GM18508 (cell line): ENCODE measurements at regions not wholly inside any gene's neighbourhood (a gene's known extent, or its start where the extent isn't known, plus 50 kb on each side); places are given as distances from the start of the nearest gene placed in this dataset.

Experiments used
- ATAC-seq: cut with Tn5 transposase; IDR thresholded peaks from one replicate; pipeline ENCODE4 v1.9.1; 2021; ENCODE audit warnings: moderate number of reproducible peaks; ENCODE audit not compliant: insufficient read depth, unreplicated experiment

DNA sequence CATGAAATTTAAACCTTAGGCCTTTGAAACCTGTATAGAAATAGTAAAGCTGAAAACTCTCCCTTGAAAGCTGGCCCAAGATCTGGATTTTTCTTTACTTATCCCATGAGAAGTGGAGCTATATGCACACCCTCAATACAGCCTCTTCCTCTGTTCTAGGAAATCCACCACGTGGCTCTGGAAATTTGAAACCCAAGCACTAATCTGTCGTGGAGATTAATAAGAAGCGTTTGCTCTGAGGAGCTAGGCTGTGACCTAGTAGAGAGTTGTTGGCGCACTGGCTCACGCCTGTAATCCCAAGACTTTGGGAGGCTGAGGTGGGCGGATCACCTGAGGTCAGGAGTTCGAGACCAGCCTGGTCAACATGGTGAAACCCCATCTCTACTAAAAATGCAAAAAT is 291.3 kb upstream of the PLXNA2 start:
- ATAC-seq: no peak

DNA sequence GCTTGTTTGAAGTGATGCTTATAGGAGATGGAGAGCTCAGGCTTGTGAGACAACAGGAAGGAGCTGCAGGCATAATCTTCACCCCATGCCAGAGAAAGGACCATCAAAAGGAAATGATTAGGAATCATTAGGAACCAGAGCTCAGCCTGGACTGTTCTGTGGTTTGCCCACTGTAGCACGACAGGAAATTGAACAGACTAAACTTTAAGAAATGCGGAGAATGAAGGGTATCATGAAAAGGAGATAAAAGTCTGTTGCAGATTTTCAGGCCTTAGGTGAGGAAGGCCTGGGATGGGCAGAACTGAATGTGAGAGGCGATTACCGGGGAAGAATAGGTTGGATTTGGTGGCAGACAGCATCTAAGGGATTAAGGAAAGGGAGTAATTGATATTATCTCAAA is 292.0 kb upstream of the PLXNA2 start:
- ATAC-seq: no peak

DNA sequence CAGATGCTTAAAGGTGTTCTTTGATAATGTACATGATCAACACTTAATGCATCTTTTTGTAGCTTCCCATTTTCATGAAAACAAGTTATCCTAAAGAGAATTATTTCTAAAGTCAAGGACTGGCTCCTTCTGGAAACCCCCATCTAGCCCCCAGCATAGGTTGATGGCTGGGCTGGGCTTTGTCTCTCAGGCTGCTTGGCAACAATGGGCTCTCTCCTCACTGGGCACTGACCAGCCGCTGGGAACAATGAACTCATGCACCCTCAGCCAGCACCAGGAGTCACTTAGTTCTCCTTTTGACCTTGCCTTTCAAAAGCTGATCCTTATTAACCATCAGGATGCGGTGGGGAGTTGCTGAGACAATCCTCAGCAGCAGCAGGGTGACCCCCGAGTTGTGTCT is 293.0 kb upstream of the PLXNA2 start:
- ATAC-seq: no peak

DNA sequence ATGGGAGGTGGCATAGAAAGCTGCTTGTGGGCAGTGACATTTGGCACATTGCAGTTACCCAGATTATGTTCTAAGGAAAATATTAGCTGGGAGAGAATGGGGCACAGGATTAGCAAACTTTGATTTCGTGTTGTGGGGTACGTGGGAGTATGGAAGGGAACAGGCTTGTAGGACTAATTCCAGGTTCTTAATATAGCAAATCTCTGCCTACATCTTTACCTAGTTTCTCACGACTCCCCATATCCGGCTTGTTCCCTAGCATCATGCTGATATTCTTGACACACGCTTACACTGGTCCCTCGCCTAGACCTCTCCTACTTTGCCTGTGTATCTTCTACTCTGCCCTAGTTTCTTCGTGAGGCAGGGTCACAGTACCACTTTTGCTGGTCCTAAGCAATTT is 293.9 kb upstream of the PLXNA2 start:
- ATAC-seq: no peak

GRCh38 chr1:208538587-208538986 is 294.4 kb upstream of the PLXNA2 start:
- no peak for ATAC-seq

- no peak for ATAC-seq
These were observed 296.5 kb upstream of the PLXNA2 start for GRCh38 chr1:208540724-208541123.

DNA sequence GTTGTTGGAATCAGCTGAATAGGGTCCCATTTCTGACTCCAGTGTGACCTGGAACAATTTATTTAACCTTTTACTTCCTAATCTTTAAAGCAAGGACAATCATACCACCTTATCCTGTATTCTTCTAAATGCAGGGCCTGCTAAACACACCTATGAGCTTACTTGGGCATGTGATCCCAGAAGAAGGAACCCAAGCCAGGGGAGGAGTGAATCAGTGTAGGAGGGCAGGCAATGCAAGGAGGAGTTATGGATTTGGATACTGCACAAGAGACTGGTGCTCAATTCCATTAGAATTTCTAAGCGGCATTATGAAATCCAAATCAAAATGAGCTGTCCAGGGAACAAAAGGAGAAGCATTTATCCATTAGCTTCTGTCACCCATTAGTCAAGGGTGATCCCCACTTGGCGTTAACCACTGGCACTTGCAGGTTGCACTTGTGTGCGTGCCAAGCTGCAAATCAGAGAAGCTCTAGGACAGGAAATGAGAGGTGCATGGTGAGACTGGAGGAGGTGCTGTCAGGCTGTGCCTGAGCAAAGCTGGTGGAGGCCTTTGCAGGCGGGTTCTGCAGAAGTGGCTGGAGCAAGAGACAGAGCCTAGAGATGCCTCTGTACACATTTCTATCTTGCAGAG is 297.2 kb upstream of the PLXNA2 start:
- no peak for ATAC-seq

- no peak for ATAC-seq
These were observed 298.1 kb upstream of the PLXNA2 start for GRCh38 chr1:208542309-208542708.

- no peak for ATAC-seq
These were observed 299.9 kb upstream of the PLXNA2 start for GRCh38 chr1:208544053-208544452.

- no peak for ATAC-seq
These were observed 300.6 kb upstream of the PLXNA2 start for GRCh38 chr1:208544794-208545193.

- ATAC-seq: no peak
These were observed 306.8 kb upstream of the PLXNA2 start for GRCh38 chr1:208551024-208551423.

- ATAC-seq: no peak
These were observed 307.6 kb upstream of the PLXNA2 start for GRCh38 chr1:208551633-208552320.

DNA sequence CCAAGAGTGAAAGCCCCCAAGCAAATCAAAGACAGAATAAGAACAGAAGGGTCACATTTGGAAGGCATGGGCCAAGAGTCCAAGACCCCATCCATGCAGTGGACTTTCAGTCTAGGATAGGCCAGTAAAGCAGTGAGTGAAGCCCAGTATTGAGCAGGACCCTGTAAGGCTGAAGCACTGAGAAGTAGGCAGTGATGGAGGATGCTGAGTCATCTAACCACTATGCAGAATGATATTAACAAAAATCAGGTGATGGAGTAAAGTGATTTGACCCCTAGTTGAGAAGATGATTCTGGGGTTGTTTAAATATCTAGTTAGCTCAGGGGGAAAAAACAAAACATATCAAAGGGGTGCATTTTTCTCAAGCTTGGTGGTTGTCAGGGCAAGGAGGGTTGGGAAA is 308.7 kb upstream of the PLXNA2 start:
- ATAC-seq: no peak

- no peak for ATAC-seq
These were observed 312.3 kb upstream of the PLXNA2 start for GRCh38 chr1:208556461-208556860.

- no peak for ATAC-seq
These were observed 313.0 kb upstream of the PLXNA2 start for GRCh38 chr1:208557046-208557722.

- ATAC-seq: no peak
These were observed 313.5 kb upstream of the PLXNA2 start for GRCh38 chr1:208557723-208558094.

DNA sequence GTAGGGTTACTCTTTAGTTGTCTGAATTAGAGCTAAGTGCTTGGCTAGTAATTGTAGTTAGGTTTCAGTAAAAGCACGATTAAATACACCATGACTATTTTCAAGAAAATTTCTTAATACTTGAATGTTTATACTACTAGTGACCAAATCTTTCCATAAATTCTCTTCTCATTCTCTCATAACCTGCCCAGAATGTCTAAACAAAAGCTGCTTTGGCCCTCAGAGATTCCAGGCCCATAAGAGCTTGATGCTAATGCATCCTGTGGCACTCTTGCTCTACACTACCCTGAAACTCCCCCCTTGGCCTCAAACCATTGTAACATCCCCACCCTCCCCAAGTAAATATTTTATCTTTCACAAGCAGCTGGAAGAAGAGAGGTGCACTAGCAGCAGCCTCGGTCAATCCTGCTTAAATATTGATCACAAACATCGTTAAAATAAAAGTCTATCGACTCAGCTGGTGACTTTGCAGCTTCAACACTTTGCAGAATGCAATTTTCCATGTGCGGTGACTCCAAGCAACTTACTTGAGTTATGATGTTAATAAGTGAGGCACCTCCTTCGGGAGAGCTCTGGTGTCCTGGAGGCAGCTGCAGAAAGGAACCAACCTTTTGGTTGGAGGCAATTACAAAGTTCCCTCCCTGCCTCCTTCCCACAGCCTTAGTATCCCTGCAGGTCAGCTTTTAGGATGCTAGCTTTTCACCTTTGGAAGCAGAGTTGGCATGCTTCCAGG is 315.6 kb upstream of the PLXNA2 start:
- no peak for ATAC-seq

DNA sequence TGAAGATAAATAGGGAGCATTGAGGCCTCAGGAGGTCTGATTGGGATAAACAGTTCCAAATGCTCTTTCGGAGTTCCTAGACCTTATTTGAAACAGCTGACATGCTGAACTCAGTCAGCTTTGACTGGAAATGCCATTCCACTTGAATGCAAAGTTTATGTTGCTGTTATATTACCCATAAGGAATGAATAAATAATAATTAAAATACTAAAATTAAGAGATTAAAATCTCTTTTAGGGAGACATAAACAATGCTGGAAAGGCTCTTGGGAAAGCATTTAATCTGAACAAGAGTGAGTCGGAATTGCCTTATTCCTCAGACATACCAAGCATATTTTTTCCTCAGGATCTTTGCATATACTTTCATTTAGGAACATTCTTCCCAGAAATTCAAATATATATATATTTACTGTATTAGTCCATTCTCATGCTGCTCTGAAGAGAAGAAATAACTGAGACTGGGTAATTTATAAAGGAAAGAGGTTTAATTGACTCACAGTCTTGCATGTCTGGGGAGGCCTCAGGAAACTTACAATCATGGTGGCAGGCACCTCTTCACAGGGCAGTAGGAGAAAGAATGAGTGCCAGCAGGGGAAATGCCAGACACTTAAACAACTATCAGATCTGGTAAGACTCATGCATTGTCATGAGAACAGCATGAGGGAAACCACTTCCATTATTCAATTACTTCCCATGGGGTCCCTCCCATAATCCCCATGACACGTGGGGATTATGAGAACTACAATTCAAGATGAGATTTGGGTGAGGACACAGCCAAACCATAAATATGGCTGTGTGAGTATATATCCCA is 318.2 kb upstream of the PLXNA2 start:
- ATAC-seq: no peak

GRCh38 chr1:208564466-208564865 is 320.3 kb upstream of the PLXNA2 start:
- ATAC-seq: no peak

GRCh38 chr1:208565756-208566440 is 321.7 kb upstream of the PLXNA2 start:
- no peak for ATAC-seq
